ENCODE measurements at regions not wholly inside any gene's neighbourhood (a gene's known extent, or its start where the extent isn't known, plus 50 kb on each side); places are given as distances from the start of the nearest gene placed in this dataset.

DNA sequence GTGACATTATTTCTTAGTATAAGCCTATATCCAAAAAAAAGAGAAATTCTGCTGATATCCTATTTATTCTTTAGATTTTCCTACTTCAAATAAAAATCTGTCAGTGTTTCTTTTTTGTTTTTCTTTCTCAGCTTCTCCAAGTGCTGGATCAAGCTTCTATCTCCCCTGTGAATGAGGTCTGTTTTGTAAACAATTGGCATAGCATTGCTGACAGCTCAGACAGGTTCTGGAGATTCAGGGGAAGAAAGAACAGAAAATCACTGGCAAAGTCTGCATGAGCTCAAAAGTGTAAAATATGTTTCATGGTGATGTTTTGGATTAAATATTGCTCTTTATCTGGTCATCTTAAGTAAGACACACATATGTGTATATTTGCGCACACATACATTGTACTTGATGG, 492.0 kb upstream of the IGFBP7 start (continued):
- TF ChIP-seq FOS (IDR thresholded peaks at IDR 0.05; ENCODE audit: borderline replicate concordance, extremely low read depth, insufficient read length) (no peak), HDAC6 (IDR thresholded peaks at IDR 0.05; ENCODE audit: unreplicated experiment) (no peak), HDGF (IDR thresholded peaks at IDR 0.05) (no peak)

DNA sequence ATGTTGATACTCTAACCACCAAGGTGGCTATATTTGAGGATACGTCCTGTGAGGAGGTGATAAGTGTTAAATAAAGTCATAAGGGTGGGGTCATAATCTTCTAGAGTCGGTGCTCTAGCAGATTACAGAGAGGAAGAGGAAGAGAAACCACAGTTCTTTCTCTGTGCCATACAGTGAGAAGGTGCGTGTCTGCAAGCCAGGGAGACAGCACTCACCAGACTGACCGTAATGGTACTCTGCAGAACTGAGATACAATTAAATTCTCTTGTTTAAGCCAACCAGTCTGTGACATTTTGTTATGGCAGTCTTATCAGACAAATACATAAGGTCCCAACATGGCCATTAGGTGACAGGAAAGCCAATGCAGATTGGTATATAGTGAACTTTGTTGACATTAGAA, 480.9 kb upstream of the IGFBP7 start:
- no peak for FAIRE-seq
- ATAC-seq, result no peak
- no TSS peak for BruUV-seq (replicated peaks)
- ChIA-PET RAD21 (ENCODE audit: unreplicated experiment) (no interaction called here), SMC1A (ENCODE audit: uncharacterized antibody, unreplicated experiment) (no interaction called here), CTCF (no interaction called here), POLR2A (no interaction called here)
- no peak overlapping the region for H2AFZ ChIP-seq (ENCODE audit: control insufficient read depth, low read depth, low read length)
- H3K4me1 ChIP-seq (ENCODE audit: control insufficient read depth, insufficient read depth, low read length), result no peaks in the 10 kb centered on the region
- in situ Hi-C loops (cut with MboI) (no loop called here), intact Hi-C loops (cut with micrococcal nuclease; ENCODE audit: unreplicated experiment) (no loop called here)
- no peaks in the 10 kb centered on the region for H3K27me3 ChIP-seq (replicated peaks in 1 of 2; ENCODE audit: control insufficient read depth in 2 of 2, insufficient read depth in 2 of 2, low read length in 1 of 2)
- TF ChIP-seq TARDBP (IDR thresholded peaks at IDR 0.05; ENCODE audit: borderline replicate concordance), result no peak
- TF ChIP-seq, protein P1, sequence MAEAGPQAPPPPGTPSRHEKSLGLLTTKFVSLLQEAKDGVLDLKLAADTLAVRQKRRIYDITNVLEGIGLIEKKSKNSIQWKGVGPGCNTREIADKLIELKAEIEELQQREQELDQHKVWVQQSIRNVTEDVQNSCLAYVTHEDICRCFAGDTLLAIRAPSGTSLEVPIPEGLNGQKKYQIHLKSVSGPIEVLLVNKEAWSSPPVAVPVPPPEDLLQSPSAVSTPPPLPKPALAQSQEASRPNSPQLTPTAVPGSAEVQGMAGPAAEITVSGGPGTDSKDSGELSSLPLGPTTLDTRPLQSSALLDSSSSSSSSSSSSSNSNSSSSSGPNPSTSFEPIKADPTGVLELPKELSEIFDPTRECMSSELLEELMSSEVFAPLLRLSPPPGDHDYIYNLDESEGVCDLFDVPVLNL (IDR thresholded peaks at IDR 0.05; ENCODE audit: low read depth, low read length), result no peak
- TF ChIP-seq CREB1 (IDR thresholded peaks at IDR 0.05; ENCODE audit: low read depth), result no peak
- TF ChIP-seq TCF7 (IDR thresholded peaks at IDR 0.05; ENCODE audit: borderline replicate concordance), result no peak
- TF ChIP-seq, protein P2, sequence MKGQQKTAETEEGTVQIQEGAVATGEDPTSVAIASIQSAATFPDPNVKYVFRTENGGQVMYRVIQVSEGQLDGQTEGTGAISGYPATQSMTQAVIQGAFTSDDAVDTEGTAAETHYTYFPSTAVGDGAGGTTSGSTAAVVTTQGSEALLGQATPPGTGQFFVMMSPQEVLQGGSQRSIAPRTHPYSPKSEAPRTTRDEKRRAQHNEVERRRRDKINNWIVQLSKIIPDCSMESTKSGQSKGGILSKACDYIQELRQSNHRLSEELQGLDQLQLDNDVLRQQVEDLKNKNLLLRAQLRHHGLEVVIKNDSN (IDR thresholded peaks at IDR 0.05; ENCODE audit: borderline replicate concordance, extremely low read length, insufficient read depth, low read depth, low read length), result no peak
- TF ChIP-seq DPF2 (IDR thresholded peaks at IDR 0.05), result no peak
- no peak for TF ChIP-seq NFXL1 (IDR thresholded peaks at IDR 0.05; ENCODE audit: borderline replicate concordance)
- no peaks in the 10 kb centered on the region for H3K79me2 ChIP-seq (ENCODE audit: control insufficient read depth, insufficient read depth, low read length)
- H3K36me3 ChIP-seq (ENCODE audit: control insufficient read depth in 2 of 2, insufficient read depth in 2 of 2, low read length in 1 of 2), result no peaks in the 10 kb centered on the region
- no peak overlapping the region for H3K9ac ChIP-seq (ENCODE audit: control insufficient read depth, insufficient read depth, low read length)
- H3K4me3 ChIP-seq, result no peak overlapping the region
- DNase-seq (ENCODE audit: low read depth, low spot score), result no peak
- H4K20me1 ChIP-seq (ENCODE audit: control insufficient read depth, insufficient read depth), result no peaks in the 10 kb centered on the region
- no peak overlapping the region for H3K4me2 ChIP-seq (ENCODE audit: control insufficient read depth, insufficient read depth)
- H3K9me3 ChIP-seq (replicated peaks; ENCODE audit: control insufficient read depth, insufficient read depth, low read length), result no peaks in the 10 kb centered on the region
- no peak overlapping the region for H3K27ac ChIP-seq (ENCODE audit: control insufficient read depth, insufficient read depth)
- 14% methylated on average over 4 of the region's 4 CpGs for WGBS (ENCODE audit: insufficient coverage, insufficient replicate concordance, low lambda C conversion rate, missing lambda C conversion rate)

All from GM12878 (cell line).